ENCODE measurements at regions not wholly inside any gene's neighbourhood (a gene's known extent, or its start where the extent isn't known, plus 50 kb on each side); places are given as distances from the start of the nearest gene placed in this dataset.

DNA sequence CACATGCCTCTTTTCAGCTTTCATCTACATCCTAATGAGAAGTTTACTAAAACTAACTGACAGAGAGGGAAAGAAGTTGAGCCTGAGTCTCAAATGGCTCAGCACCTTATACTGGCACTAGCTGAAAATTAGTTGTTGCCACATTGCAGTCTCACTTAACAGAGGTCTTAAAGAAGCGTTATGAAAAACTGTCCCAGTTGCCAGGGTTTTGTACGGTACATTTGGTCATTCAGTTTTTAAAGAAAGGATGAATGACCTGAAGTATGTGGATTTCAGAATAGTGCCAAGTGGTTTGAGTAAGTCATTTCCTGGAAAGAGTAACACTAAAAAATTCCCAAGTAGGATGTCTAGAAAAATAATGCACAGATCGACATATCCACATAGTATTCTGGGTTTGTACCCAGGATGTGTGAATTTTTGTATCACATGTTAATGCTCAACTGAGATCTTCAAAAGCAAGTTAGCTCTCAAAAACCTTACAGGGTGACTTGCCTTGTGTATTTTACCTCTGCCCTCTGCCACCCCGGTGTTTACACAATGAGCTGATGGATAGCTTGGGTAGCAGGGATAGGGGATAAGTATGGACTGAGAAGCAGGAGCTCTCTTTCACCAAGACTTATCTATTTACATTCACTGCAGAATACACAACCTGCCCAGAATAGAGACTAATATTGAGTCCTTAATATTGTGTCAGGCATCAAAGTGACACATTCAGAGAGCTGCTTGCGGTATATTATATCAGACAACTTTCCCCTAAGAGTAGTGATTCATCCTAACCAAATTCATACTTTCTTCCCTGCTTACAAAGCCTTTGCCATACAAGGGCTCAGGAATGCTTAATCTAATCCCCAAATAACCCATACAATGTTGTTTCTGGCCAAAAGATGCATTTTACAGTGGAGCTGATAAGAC, 1075.7 kb upstream of the PABPC4L start:
- H3K9me3 ChIP-seq (ENCODE audit: control insufficient read depth, low read length), result no peaks in the 10 kb centered on the region
- no peak overlapping the region for H3K27ac ChIP-seq (ENCODE audit: insufficient read depth, low read depth, low read length, poor library complexity, severe bottlenecking)
- 91 to 98% methylated on average over 4 to 5 of the region's 5 CpGs for WGBS, 2 experiments

DNA sequence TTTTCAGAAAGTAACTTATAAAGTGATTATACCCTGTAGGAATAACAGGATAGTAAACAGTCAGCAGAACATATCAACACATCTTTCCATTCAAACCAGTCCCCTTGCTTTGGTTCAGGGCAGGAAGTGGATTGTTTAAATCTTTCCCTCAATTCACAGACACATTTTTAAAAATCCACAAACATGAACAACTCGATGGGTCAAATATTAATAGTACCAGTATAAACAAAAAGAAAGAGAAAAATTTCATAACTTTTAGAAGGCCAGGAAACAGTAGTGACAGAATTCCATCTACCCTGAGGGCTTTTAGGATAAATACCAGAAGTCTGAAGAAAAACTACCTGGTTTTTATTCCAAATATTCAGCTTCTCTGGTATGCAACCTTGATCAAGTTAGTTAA, 1072.8 kb upstream of the PABPC4L start:
- Histone ChIP-seq H3K9me3 (ENCODE audit: control insufficient read depth, low read length) (no peaks in the 10 kb centered on the region), H3K36me3 (ENCODE audit: control insufficient read depth, insufficient read depth, low read length) (no peaks in the 10 kb centered on the region), H3K4me1 (ENCODE audit: control insufficient read depth, insufficient read depth, low read length) (peaks cover 11% of the 10 kb centered on the region), H3K4me3 (ENCODE audit: insufficient read depth, low read depth, low read length) (no peak overlapping the region), H3K27me3 (ENCODE audit: control insufficient read depth, insufficient read depth, low read length, poor library complexity, severe bottlenecking) (no peaks in the 10 kb centered on the region), H3K27ac (ENCODE audit: insufficient read depth, low read depth, low read length, poor library complexity, severe bottlenecking) (no peak overlapping the region)
- 100% methylated on average over 1 of the region's 1 CpG; no CpG with 5 or more reads in 1 of the 2 experiments for WGBS, 2 experiments

More for the DNA sequence above, 1075.7 kb upstream of the PABPC4L start:
- no peaks in the 10 kb centered on the region for H3K36me3 ChIP-seq (ENCODE audit: control insufficient read depth, insufficient read depth, low read length)
- peaks cover 11% of the 10 kb centered on the region for H3K4me1 ChIP-seq (ENCODE audit: control insufficient read depth, insufficient read depth, low read length)
- no peak overlapping the region for H3K4me3 ChIP-seq (ENCODE audit: insufficient read depth, low read depth, low read length)
- no peaks in the 10 kb centered on the region for H3K27me3 ChIP-seq (ENCODE audit: control insufficient read depth, insufficient read depth, low read length, poor library complexity, severe bottlenecking)

DNA sequence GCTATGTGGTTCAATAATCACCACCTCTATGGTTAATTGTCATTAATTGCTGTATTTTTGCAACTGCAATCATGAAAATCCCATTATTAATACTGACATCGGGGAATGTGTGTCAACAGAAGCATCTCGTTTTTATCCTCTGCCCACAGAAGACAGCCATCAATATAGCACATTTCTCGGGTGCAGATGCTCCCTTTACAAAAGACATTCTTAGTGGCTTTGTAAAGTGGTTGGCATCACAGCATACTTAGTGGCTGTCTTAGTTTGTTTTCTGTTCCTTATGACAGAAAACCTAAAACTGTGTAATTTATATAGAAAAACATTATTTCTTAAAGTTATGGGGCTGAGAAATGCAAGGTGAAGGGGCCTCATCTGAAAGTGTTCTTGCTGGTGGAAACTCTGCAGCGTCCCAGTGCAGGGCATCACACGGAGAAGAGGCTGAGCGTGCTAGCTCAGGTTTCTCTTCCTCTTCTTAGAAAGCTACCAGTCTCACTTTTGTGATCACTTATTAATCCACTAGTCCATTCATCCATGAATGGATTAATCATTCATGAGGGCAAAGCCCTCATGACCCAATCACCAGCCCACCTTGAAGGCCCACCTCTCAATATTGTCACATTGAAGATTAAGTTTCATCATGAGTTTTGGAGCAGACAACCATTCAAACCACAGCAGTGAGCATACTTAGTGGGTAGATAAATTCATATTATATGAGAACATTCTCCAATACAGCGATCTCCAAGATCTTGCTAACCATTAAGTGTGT, 1067.7 kb upstream of the PABPC4L start:
- H3K4me1 ChIP-seq (ENCODE audit: control insufficient read depth, insufficient read depth, low read length), result no peaks in the 10 kb centered on the region
- no peaks in the 10 kb centered on the region for H3K36me3 ChIP-seq (ENCODE audit: control insufficient read depth, insufficient read depth, low read length)
- WGBS, 2 experiments, result 93 to 94% methylated on average over 6 to 7 of the region's 7 CpGs
- H3K4me3 ChIP-seq (ENCODE audit: insufficient read depth, low read depth, low read length), result no peak overlapping the region
- no peaks in the 10 kb centered on the region for H3K27me3 ChIP-seq (ENCODE audit: control insufficient read depth, insufficient read depth, low read length, poor library complexity, severe bottlenecking)
- H3K27ac ChIP-seq (ENCODE audit: insufficient read depth, low read depth, low read length, poor library complexity, severe bottlenecking), result no peak overlapping the region
- H3K9me3 ChIP-seq (ENCODE audit: control insufficient read depth, low read length), result no peaks in the 10 kb centered on the region

DNA sequence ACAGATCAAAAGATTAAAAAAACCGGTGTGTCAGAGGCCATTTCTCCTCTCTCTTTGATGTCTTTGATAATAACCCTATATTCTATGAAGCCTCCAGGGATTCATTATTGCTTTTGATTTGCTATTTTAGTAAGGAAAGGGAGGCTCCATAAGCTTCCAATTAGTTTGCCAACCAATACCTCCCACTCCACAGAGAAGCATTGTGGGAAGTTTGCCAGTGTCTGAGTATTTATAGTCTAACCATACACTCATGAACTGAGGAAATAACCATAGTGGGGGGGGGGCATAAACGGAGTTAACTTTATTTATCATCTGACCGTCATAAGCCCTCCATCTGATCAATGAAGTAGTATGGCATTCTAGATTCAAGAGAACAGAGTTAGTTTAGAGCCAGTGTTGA, 1066.8 kb upstream of the PABPC4L start:
- Histone ChIP-seq H3K9me3 (ENCODE audit: control insufficient read depth, low read length) (no peaks in the 10 kb centered on the region), H3K36me3 (ENCODE audit: control insufficient read depth, insufficient read depth, low read length) (no peaks in the 10 kb centered on the region), H3K27me3 (ENCODE audit: control insufficient read depth, insufficient read depth, low read length, poor library complexity, severe bottlenecking) (no peaks in the 10 kb centered on the region), H3K4me1 (ENCODE audit: control insufficient read depth, insufficient read depth, low read length) (no peaks in the 10 kb centered on the region), H3K4me3 (ENCODE audit: insufficient read depth, low read depth, low read length) (no peak overlapping the region), H3K27ac (ENCODE audit: insufficient read depth, low read depth, low read length, poor library complexity, severe bottlenecking) (no peak overlapping the region)
- 94 to 100% methylated on average over 2 to 3 of the region's 3 CpGs for WGBS, 2 experiments

DNA sequence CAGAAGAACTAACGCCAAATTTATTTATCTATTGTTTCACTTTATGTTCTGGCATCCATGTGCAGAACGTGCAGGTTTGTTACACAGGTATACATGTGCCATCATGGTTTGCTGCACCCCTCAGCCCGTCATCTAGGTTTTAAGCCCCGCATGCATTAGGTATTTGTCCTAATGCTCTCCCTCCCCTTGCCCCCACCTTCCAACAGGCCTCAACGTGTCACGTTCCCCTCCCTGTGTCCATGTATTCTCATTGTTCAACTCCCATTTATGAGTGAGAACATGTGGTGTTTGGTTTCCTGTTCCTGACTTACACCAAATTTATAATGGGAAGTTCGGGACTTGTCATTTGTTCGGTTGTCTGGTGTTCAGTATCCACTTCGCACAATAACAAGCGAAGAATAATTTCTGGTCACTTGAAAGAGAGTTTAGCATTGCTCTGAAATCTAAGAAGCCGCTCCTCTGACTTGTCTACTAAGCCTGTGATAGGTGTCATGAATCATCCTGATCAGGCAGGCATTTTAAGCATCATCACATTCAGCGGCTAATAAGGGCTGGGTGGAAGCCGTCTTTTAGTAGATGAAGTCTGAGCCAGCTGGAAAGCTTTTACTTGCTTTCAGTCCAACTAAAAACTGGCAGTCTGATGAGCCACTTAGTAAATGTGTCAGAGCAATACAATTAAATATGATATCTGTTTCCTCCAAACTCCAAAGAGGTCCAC, 1065.7 kb upstream of the PABPC4L start:
- H3K4me3 ChIP-seq (ENCODE audit: insufficient read depth, low read depth, low read length), result no peak overlapping the region
- H3K9me3 ChIP-seq (ENCODE audit: control insufficient read depth, low read length), result no peaks in the 10 kb centered on the region
- no peaks in the 10 kb centered on the region for H3K36me3 ChIP-seq (ENCODE audit: control insufficient read depth, insufficient read depth, low read length)
- no peaks in the 10 kb centered on the region for H3K27me3 ChIP-seq (ENCODE audit: control insufficient read depth, insufficient read depth, low read length, poor library complexity, severe bottlenecking)
- WGBS, 2 experiments, result 91 to 93% methylated on average over 13 of the region's 13 CpGs
- no peak overlapping the region for H3K27ac ChIP-seq (ENCODE audit: insufficient read depth, low read depth, low read length, poor library complexity, severe bottlenecking)
- no peaks in the 10 kb centered on the region for H3K4me1 ChIP-seq (ENCODE audit: control insufficient read depth, insufficient read depth, low read length)

DNA sequence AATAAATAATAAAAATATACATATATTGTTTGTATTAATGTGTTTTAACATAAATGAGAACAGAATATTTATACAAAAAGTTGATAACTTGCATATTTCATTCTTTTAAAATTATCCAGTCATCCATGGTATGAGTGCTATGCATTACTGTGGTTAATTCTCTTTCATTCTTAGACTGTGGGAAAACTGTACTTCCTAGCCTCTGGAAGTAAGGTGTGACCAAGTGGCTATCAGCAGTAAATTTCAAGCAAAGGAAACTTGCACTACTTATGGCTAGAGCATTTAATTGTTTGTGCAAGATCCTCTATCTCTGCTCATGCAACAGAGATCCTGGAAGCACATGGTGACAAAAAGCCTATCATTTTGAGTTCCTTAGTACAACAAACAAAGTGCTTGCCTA, 1054.5 kb upstream of the PABPC4L start:
- Histone ChIP-seq H3K36me3 (ENCODE audit: control insufficient read depth, insufficient read depth, low read length) (no peaks in the 10 kb centered on the region), H3K4me1 (ENCODE audit: control insufficient read depth, insufficient read depth, low read length) (no peaks in the 10 kb centered on the region), H3K27ac (ENCODE audit: insufficient read depth, low read depth, low read length, poor library complexity, severe bottlenecking) (no peak overlapping the region), H3K27me3 (ENCODE audit: control insufficient read depth, insufficient read depth, low read length, poor library complexity, severe bottlenecking) (no peaks in the 10 kb centered on the region), H3K4me3 (ENCODE audit: insufficient read depth, low read depth, low read length) (no peak overlapping the region), H3K9me3 (ENCODE audit: control insufficient read depth, low read length) (no peaks in the 10 kb centered on the region)

DNA sequence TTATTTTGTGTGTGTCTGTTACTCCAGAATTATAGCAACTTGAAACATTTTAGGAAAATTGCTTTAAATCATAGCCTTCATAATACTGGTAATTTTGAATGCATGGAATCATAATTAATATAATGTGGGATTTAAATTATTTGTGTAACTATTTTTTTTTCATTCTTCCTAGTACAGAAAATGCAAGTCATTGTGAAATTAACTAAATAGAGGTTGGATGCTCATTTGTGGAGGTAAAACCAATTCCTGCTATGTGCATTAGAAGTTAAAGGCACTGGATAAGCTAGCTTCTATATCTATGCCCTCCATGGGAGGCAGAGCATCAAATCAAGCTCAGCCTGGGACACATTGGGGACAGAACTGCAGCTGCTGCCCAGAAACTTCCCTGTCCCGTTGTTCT, 1048.5 kb upstream of the PABPC4L start:
- Histone ChIP-seq H3K27ac (ENCODE audit: insufficient read depth, low read depth, low read length, poor library complexity, severe bottlenecking) (no peak overlapping the region), H3K27me3 (ENCODE audit: control insufficient read depth, insufficient read depth, low read length, poor library complexity, severe bottlenecking) (no peaks in the 10 kb centered on the region), H3K36me3 (ENCODE audit: control insufficient read depth, insufficient read depth, low read length) (no peaks in the 10 kb centered on the region), H3K9me3 (ENCODE audit: control insufficient read depth, low read length) (no peaks in the 10 kb centered on the region), H3K4me1 (ENCODE audit: control insufficient read depth, insufficient read depth, low read length) (peaks cover 10% of the 10 kb centered on the region), H3K4me3 (ENCODE audit: insufficient read depth, low read depth, low read length) (no peak overlapping the region)
- 38 to 45% methylated on average over 1 of the region's 1 CpG for WGBS, 2 experiments

DNA sequence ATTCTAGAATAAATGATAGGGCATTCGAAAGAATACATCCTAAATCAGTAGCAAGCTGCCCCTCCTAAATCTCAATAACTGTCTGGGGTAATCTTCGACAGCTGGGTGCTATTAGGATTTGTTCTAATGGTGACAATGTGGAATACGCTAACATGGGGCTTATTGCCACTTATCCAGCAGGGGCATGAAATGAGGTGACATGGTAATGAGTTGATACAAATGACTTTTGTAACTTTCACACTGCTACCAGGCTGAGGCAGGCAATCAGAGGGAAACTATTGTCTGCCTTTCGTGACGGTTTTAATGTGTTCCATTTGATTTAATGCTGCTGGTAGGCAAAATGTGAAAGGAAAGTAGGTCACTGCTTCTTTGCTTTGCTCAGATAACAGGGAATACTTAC, 1047.4 kb upstream of the PABPC4L start:
- no peak overlapping the region for H3K27ac ChIP-seq (ENCODE audit: insufficient read depth, low read depth, low read length, poor library complexity, severe bottlenecking)
- no peaks in the 10 kb centered on the region for H3K36me3 ChIP-seq (ENCODE audit: control insufficient read depth, insufficient read depth, low read length)
- no peaks in the 10 kb centered on the region for H3K27me3 ChIP-seq (ENCODE audit: control insufficient read depth, insufficient read depth, low read length, poor library complexity, severe bottlenecking)
- H3K9me3 ChIP-seq (ENCODE audit: control insufficient read depth, low read length), result no peaks in the 10 kb centered on the region
- no peak overlapping the region for H3K4me3 ChIP-seq (ENCODE audit: insufficient read depth, low read depth, low read length)
- H3K4me1 ChIP-seq (ENCODE audit: control insufficient read depth, insufficient read depth, low read length), result peaks cover 10% of the 10 kb centered on the region
- WGBS, 2 experiments, result 75 to 78% methylated on average over 5 of the region's 5 CpGs

DNA sequence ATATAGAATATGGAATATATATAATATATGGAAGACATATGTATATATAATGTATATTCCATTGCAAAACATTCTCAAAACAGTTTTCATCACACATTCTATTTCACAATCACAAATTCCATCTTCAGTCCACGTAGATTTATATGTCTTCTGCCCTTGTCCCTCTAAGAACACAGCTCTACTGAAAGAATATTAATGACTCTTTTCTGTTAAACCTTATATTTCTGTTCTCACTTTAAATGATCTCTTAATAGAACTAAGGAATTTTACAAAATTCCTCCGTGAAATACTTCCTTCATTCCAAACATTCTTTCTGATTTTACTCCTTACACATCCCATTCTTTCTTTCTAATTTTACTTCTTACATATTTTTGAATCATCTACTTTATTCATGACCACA, 1043.1 kb upstream of the PABPC4L start:
- Histone ChIP-seq H3K27me3 (ENCODE audit: control insufficient read depth, insufficient read depth, low read length, poor library complexity, severe bottlenecking) (no peaks in the 10 kb centered on the region), H3K36me3 (ENCODE audit: control insufficient read depth, insufficient read depth, low read length) (no peaks in the 10 kb centered on the region), H3K9me3 (ENCODE audit: control insufficient read depth, low read length) (no peaks in the 10 kb centered on the region), H3K4me3 (ENCODE audit: insufficient read depth, low read depth, low read length) (no peak overlapping the region), H3K4me1 (ENCODE audit: control insufficient read depth, insufficient read depth, low read length) (peaks cover 10% of the 10 kb centered on the region), H3K27ac (ENCODE audit: insufficient read depth, low read depth, low read length, poor library complexity, severe bottlenecking) (no peak overlapping the region)
- WGBS, 2 experiments, result 76 to 87% methylated on average over 2 of the region's 2 CpGs

DNA sequence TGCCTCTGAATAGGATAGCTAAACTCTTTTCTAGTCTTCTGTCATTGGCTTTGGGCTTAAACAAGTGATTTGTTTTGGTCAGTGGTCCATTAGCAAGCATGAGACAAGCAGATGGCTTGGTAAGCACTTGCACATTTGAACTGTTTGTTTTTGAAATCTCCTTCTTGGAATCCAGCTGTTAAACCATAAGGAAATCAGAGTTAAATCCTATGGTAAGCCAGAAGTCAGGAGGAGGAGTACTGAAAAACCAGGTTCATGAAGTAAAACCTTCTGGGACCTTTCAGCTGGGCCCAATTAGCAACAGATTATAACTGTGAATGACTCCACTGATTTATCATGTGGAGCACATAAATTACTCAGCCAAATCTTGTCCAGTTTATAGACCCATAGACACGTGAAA, 1042.5 kb upstream of the PABPC4L start:
- no peak overlapping the region for H3K27ac ChIP-seq (ENCODE audit: insufficient read depth, low read depth, low read length, poor library complexity, severe bottlenecking)
- H3K4me3 ChIP-seq (ENCODE audit: insufficient read depth, low read depth, low read length), result no peak overlapping the region
- no peaks in the 10 kb centered on the region for H3K27me3 ChIP-seq (ENCODE audit: control insufficient read depth, insufficient read depth, low read length, poor library complexity, severe bottlenecking)
- H3K4me1 ChIP-seq (ENCODE audit: control insufficient read depth, insufficient read depth, low read length), result peaks cover 4% of the 10 kb centered on the region
- no peaks in the 10 kb centered on the region for H3K9me3 ChIP-seq (ENCODE audit: control insufficient read depth, low read length)
- no peaks in the 10 kb centered on the region for H3K36me3 ChIP-seq (ENCODE audit: control insufficient read depth, insufficient read depth, low read length)
- WGBS, 2 experiments, result 100% methylated on average over 1 of the region's 1 CpG

All from ectodermal cell (in vitro differentiated cells).